ENCODE measurements at regions not wholly inside any gene's neighbourhood (a gene's known extent, or its start where the extent isn't known, plus 50 kb on each side); places are given as distances from the start of the nearest gene placed in this dataset.

- TF ChIP-seq CTCF (IDR thresholded peaks at IDR 0.05) = no peak
- no peak for TF ChIP-seq POLR2A (IDR thresholded peaks at IDR 0.05)
- no peak for TF ChIP-seq EP300 (IDR thresholded peaks at IDR 0.05)
Observed at GRCh38 chr12:124144531-124145194, 150.2 kb upstream of the RFLNA start.

All from tibial nerve (tissue), 4 donors.